SJSA1 (cell line): ENCODE measurements at regions not wholly inside any gene's neighbourhood (a gene's known extent, or its start where the extent isn't known, plus 50 kb on each side); places are given as distances from the start of the nearest gene placed in this dataset.

Experiments used
- DNase-seq, 2 experiments: peaks; one replicate each; pipeline ENCODE4 v3.0.0-alpha.2; 2015 to 2020; ENCODE audit warnings: low spot score in 2 of 2, low read depth in 1 of 2
- H3K27ac ChIP-seq: fragments of 250-450 bp; sonication (Bioruptor Pico); 2 replicates; pipeline ENCODE4 v1.5.1; 2020; ENCODE audit warnings: mild to moderate bottlenecking, moderate library complexity
- H3K27me3 ChIP-seq: fragments of 250-450 bp; sonication (Bioruptor Pico); replicated peaks from 2 replicates; pipeline ENCODE4 v1.5.1; 2020; ENCODE audit warnings: mild to moderate bottlenecking, moderate library complexity
- H3K36me3 ChIP-seq: fragments of 250-450 bp; sonication (Bioruptor Pico); 2 replicates; pipeline ENCODE4 v1.5.1; 2020; ENCODE audit warnings: mild to moderate bottlenecking
- H3K4me1 ChIP-seq: fragments of 250-450 bp; sonication (Bioruptor Pico); replicated peaks from 2 replicates; pipeline ENCODE4 v1.6.1; 2021; ENCODE audit warnings: mild to moderate bottlenecking
- H3K4me3 ChIP-seq: fragments of 250-450 bp; sonication (Bioruptor Pico); 2 replicates; pipeline ENCODE4 v1.5.1; 2020; ENCODE audit warnings: mild to moderate bottlenecking
- H3K9me3 ChIP-seq: fragments of 250-450 bp; sonication (Bioruptor Pico); replicated peaks from 2 replicates; pipeline ENCODE4 v1.5.1; 2020; ENCODE audit warnings: mild to moderate bottlenecking

GRCh38 chr6:11833626-11834592 is 55.3 kb upstream of the ADTRP start:
- Histone ChIP-seq H3K4me1 (no peaks in the 10 kb centered on the region), H3K27ac (no peak overlapping the region), H3K27me3 (no peaks in the 10 kb centered on the region), H3K36me3 (no peaks in the 10 kb centered on the region), H3K9me3 (no peaks in the 10 kb centered on the region), H3K4me3 (no peak overlapping the region)
- no peak for DNase-seq

GRCh38 chr6:11831653-11832052 is 53.0 kb upstream of the ADTRP start:
- no peak overlapping the region for H3K4me3 ChIP-seq
- H3K27me3 ChIP-seq, result no peaks in the 10 kb centered on the region
- no peaks in the 10 kb centered on the region for H3K9me3 ChIP-seq
- no peak overlapping the region for H3K27ac ChIP-seq
- DNase-seq, result no peak
- no peaks in the 10 kb centered on the region for H3K4me1 ChIP-seq
- H3K36me3 ChIP-seq, result no peaks in the 10 kb centered on the region

GRCh38 chr6:11830520-11830919 is 51.9 kb upstream of the ADTRP start:
- H3K36me3 ChIP-seq, result no peaks in the 10 kb centered on the region
- no peak overlapping the region for H3K4me3 ChIP-seq
- H3K4me1 ChIP-seq, result no peaks in the 10 kb centered on the region
- no peak for DNase-seq
- H3K9me3 ChIP-seq, result no peaks in the 10 kb centered on the region
- H3K27ac ChIP-seq, result no peak overlapping the region
- no peaks in the 10 kb centered on the region for H3K27me3 ChIP-seq

GRCh38 chr6:11830105-11830504 is 51.5 kb upstream of the ADTRP start:
- DNase-seq, result no peak

GRCh38 chr6:11828262-11828870 is 49.8 kb upstream of the ADTRP start:
- H3K4me1 ChIP-seq, result no peaks in the 10 kb centered on the region
- H3K9me3 ChIP-seq, result no peaks in the 10 kb centered on the region
- H3K4me3 ChIP-seq, result no peak overlapping the region
- H3K27me3 ChIP-seq, result no peaks in the 10 kb centered on the region
- no peak overlapping the region for H3K27ac ChIP-seq
- H3K36me3 ChIP-seq, result no peaks in the 10 kb centered on the region
- no peak for DNase-seq

More at GRCh38 chr6:11830105-11830504, 51.5 kb upstream of the ADTRP start:
- no peaks in the 10 kb centered on the region for H3K36me3 ChIP-seq
- H3K4me3 ChIP-seq, result no peak overlapping the region
- H3K4me1 ChIP-seq, result no peaks in the 10 kb centered on the region
- H3K9me3 ChIP-seq, result no peaks in the 10 kb centered on the region
- H3K27me3 ChIP-seq, result no peaks in the 10 kb centered on the region
- no peak overlapping the region for H3K27ac ChIP-seq
